ENCODE measurements at regions not wholly inside any gene's neighbourhood (a gene's known extent, or its start where the extent isn't known, plus 50 kb on each side); places are given as distances from the start of the nearest gene placed in this dataset.
"Not testable (repeated sequence)": the region's sequence is repeated elsewhere in the genome, so short reads cannot be mapped to it uniquely, and the experiment has no call there.

DNA sequence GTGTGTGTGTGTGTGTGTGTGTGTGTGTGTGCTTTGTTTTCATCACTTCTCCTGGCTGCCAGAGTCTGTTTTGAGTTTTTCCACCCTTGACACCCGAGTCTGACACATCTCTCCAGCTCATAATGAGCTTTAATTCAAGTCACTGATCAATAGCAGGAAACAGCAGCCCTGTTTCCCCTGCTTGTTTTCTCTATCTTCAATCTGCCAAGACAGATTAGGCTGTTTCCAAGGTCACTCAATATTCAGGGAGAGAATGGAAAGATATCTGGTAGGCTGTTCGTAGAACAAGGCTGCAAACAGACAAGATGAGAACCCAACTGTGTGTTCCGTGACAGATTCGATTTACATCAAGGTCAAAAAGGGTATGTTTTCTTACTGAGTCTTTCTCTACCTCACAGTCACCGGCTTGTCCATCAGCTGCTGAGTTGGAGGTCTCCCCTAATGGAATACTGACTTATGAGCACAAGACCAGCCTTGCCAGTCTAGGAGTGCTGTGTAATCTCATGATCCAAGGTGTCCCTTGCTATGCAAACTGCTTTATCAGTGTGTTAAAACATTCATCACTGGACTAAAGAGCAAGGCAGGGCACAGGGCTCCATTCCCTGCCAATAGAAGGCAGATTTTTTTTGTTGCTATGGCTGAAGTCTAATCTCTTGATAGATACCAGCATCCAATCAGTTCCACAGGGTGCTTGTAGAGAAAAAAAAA is 187.9 kb upstream of the LMCD1 start:
- H3K27ac ChIP-seq, result no peak overlapping the region
- TF ChIP-seq, protein P1, sequence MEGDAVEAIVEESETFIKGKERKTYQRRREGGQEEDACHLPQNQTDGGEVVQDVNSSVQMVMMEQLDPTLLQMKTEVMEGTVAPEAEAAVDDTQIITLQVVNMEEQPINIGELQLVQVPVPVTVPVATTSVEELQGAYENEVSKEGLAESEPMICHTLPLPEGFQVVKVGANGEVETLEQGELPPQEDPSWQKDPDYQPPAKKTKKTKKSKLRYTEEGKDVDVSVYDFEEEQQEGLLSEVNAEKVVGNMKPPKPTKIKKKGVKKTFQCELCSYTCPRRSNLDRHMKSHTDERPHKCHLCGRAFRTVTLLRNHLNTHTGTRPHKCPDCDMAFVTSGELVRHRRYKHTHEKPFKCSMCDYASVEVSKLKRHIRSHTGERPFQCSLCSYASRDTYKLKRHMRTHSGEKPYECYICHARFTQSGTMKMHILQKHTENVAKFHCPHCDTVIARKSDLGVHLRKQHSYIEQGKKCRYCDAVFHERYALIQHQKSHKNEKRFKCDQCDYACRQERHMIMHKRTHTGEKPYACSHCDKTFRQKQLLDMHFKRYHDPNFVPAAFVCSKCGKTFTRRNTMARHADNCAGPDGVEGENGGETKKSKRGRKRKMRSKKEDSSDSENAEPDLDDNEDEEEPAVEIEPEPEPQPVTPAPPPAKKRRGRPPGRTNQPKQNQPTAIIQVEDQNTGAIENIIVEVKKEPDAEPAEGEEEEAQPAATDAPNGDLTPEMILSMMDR (IDR thresholded peaks at IDR 0.05; ENCODE audit: low read depth, low read length, missing control alignments), result no peak
- H3K36me3 ChIP-seq (replicated peaks), result no peaks in the 10 kb centered on the region
- no peaks in the 10 kb centered on the region for H3K27me3 ChIP-seq (replicated peaks)
- no peak overlapping the region for H3K4me3 ChIP-seq (ENCODE audit: low read depth, low read length)
- in situ Hi-C loops (cut with HindIII; ENCODE audit: low pct_ligation_motif_present, low sequenced_read_pairs), result no loop called here
- DNase-seq, result no peak

GRCh38 chr3:8315526-8315925 is 186.1 kb upstream of the LMCD1 start:
- in situ Hi-C loops (cut with HindIII; ENCODE audit: low pct_ligation_motif_present, low sequenced_read_pairs); H3K27me3 ChIP-seq (replicated peaks); H3K36me3 ChIP-seq (replicated peaks); H3K27ac ChIP-seq; H3K4me3 ChIP-seq (ENCODE audit: low read depth, low read length); DNase-seq: not testable (repeated sequence)

GRCh38 chr3:8317661-8318649 is 183.7 kb upstream of the LMCD1 start:
- Histone ChIP-seq H3K27me3 (replicated peaks) (no peaks in the 10 kb centered on the region), H3K36me3 (replicated peaks) (no peaks in the 10 kb centered on the region), H3K4me3 (ENCODE audit: low read depth, low read length) (no peak overlapping the region), H3K27ac (no peak overlapping the region)
- in situ Hi-C loops (cut with HindIII; ENCODE audit: low pct_ligation_motif_present, low sequenced_read_pairs), result no loop called here
- TF ChIP-seq, protein P1 (IDR thresholded peaks at IDR 0.05; ENCODE audit: low read depth, low read length, missing control alignments), result no peak
- peak; percentile 4 for DNase-seq

- Histone ChIP-seq H3K4me3 (ENCODE audit: low read depth, low read length) (no peak overlapping the region), H3K27ac (no peak overlapping the region), H3K36me3 (replicated peaks) (no peaks in the 10 kb centered on the region), H3K27me3 (replicated peaks) (no peaks in the 10 kb centered on the region)
- peak; percentile 67 for DNase-seq
- in situ Hi-C loops (cut with HindIII; ENCODE audit: low pct_ligation_motif_present, low sequenced_read_pairs), result no loop called here
- TF ChIP-seq, protein P1 (IDR thresholded peaks at IDR 0.05; ENCODE audit: low read depth, low read length, missing control alignments), result no peak
Observed at GRCh38 chr3:8319935-8320634, 181.5 kb upstream of the LMCD1 start.

- Histone ChIP-seq H3K27me3 (replicated peaks) (no peaks in the 10 kb centered on the region), H3K36me3 (replicated peaks) (no peaks in the 10 kb centered on the region), H3K27ac (no peak overlapping the region), H3K4me3 (ENCODE audit: low read depth, low read length) (no peak overlapping the region)
- in situ Hi-C loops (cut with HindIII; ENCODE audit: low pct_ligation_motif_present, low sequenced_read_pairs), result no loop called here
- TF ChIP-seq, protein P1 (IDR thresholded peaks at IDR 0.05; ENCODE audit: low read depth, low read length, missing control alignments), result no peak
- no peak for DNase-seq
Observed at GRCh38 chr3:8320711-8321458, 180.7 kb upstream of the LMCD1 start.

All from brain microvascular endothelial cell (primary cell).